ENCODE measurements at regions not wholly inside any gene's neighbourhood (a gene's known extent, or its start where the extent isn't known, plus 50 kb on each side); places are given as distances from the start of the nearest gene placed in this dataset.

DNA sequence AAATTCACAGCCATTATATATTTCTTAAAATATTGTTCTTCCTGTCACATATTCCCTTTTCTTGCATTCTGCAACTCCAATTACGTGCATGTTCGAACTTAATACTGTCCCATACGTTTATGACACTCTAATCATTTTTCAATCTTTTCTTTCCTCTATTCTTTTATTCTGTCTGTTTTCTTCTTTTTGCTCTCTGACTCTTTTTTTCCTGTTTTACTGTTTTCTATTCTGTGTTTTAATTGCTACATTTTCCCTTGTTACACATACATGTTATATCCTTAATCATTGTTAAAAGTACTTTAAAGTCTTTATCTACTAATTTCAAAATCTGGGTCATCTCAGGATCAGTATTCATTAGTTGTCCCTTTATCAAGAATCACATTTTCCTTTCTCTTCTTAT lies 1149.1 kb upstream of the PCDH20 start:
- Histone ChIP-seq H3K27ac (ENCODE audit: low read length) (no peak overlapping the region), H3K9me3 (replicated peaks; ENCODE audit: control insufficient read depth, low read depth, low read length) (no peaks in the 10 kb centered on the region), H3K36me3 (ENCODE audit: control insufficient read depth, insufficient read depth, low read length) (no peaks in the 10 kb centered on the region), H3K27me3 (ENCODE audit: control insufficient read depth, insufficient read depth, low read length) (no peaks in the 10 kb centered on the region), H3K4me1 (ENCODE audit: control insufficient read depth, insufficient read depth, low read length) (no peaks in the 10 kb centered on the region), H3K4me3 (ENCODE audit: low read length) (no peak overlapping the region)
- no CpG with 5 or more reads among the region's 3 CpGs for WGBS (ENCODE audit: insufficient coverage)
- DNase-seq = no peak

- H3K27ac ChIP-seq (ENCODE audit: low read length) = no peak overlapping the region
- no peaks in the 10 kb centered on the region for H3K27me3 ChIP-seq (ENCODE audit: control insufficient read depth, insufficient read depth, low read length)
- peak; percentile 11 for DNase-seq
- H3K4me3 ChIP-seq (ENCODE audit: low read length) = no peak overlapping the region
- H3K36me3 ChIP-seq (ENCODE audit: control insufficient read depth, insufficient read depth, low read length) = no peaks in the 10 kb centered on the region
- WGBS (ENCODE audit: insufficient coverage) = no CpG with 5 or more reads among the region's 1 CpG
- no peaks in the 10 kb centered on the region for H3K9me3 ChIP-seq (replicated peaks; ENCODE audit: control insufficient read depth, low read depth, low read length)
- H3K4me1 ChIP-seq (ENCODE audit: control insufficient read depth, insufficient read depth, low read length) = no peaks in the 10 kb centered on the region
These were observed 1147.6 kb upstream of the PCDH20 start for GRCh38 chr13:62563251-62563650.

DNA sequence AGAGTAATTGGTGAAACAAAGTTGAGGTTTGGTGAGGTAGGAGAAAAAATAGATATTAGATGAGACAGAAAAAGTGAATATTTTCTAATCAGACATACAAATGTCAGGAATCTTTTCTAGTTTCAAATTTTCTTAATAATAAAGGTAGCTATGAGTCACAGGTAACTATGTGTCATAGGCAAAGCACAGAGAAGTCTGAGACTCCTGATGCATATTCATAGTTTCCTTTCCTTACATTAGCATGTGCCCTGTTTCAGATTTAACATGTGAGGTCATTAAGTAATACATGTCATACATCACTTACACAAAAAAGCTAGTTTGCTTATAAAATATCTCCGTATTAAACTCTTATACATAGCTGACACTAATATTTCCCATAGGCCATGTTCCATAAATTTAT lies 1141.3 kb upstream of the PCDH20 start:
- WGBS (ENCODE audit: insufficient coverage) = no CpG with 5 or more reads among the region's 1 CpG
- Histone ChIP-seq H3K36me3 (ENCODE audit: control insufficient read depth, insufficient read depth, low read length) (no peaks in the 10 kb centered on the region), H3K27me3 (ENCODE audit: control insufficient read depth, insufficient read depth, low read length) (no peaks in the 10 kb centered on the region), H3K4me1 (ENCODE audit: control insufficient read depth, insufficient read depth, low read length) (no peaks in the 10 kb centered on the region), H3K4me3 (ENCODE audit: low read length) (no peak overlapping the region), H3K9me3 (replicated peaks; ENCODE audit: control insufficient read depth, low read depth, low read length) (no peaks in the 10 kb centered on the region), H3K27ac (ENCODE audit: low read length) (no peak overlapping the region)
- DNase-seq = no peak

GRCh38 chr13:62551588-62551987 lies 1135.9 kb upstream of the PCDH20 start:
- no CpG with 5 or more reads among the region's 5 CpGs for WGBS (ENCODE audit: insufficient coverage)

GRCh38 chr13:62544928-62545327 lies 1129.3 kb upstream of the PCDH20 start:
- Histone ChIP-seq H3K9me3 (replicated peaks; ENCODE audit: control insufficient read depth, low read depth, low read length) (no peaks in the 10 kb centered on the region), H3K36me3 (ENCODE audit: control insufficient read depth, insufficient read depth, low read length) (no peaks in the 10 kb centered on the region), H3K4me1 (ENCODE audit: control insufficient read depth, insufficient read depth, low read length) (no peaks in the 10 kb centered on the region), H3K4me3 (ENCODE audit: low read length) (no peak overlapping the region), H3K27ac (ENCODE audit: low read length) (no peak overlapping the region), H3K27me3 (ENCODE audit: control insufficient read depth, insufficient read depth, low read length) (no peaks in the 10 kb centered on the region)
- WGBS (ENCODE audit: insufficient coverage) = no CpG with 5 or more reads among the region's 4 CpGs
- no peak for DNase-seq

More at GRCh38 chr13:62551588-62551987, 1135.9 kb upstream of the PCDH20 start:
- no peaks in the 10 kb centered on the region for H3K36me3 ChIP-seq (ENCODE audit: control insufficient read depth, insufficient read depth, low read length)
- H3K27me3 ChIP-seq (ENCODE audit: control insufficient read depth, insufficient read depth, low read length) = no peaks in the 10 kb centered on the region
- DNase-seq = no peak
- H3K4me1 ChIP-seq (ENCODE audit: control insufficient read depth, insufficient read depth, low read length) = no peaks in the 10 kb centered on the region
- H3K4me3 ChIP-seq (ENCODE audit: low read length) = no peak overlapping the region
- no peak overlapping the region for H3K27ac ChIP-seq (ENCODE audit: low read length)
- H3K9me3 ChIP-seq (replicated peaks; ENCODE audit: control insufficient read depth, low read depth, low read length) = no peaks in the 10 kb centered on the region

GRCh38 chr13:62537593-62537992 lies 1121.9 kb upstream of the PCDH20 start:
- WGBS (ENCODE audit: insufficient coverage) = no CpG with 5 or more reads among the region's 1 CpG
- DNase-seq = no peak
- Histone ChIP-seq H3K27ac (ENCODE audit: low read length) (no peak overlapping the region), H3K4me3 (ENCODE audit: low read length) (no peak overlapping the region), H3K9me3 (replicated peaks; ENCODE audit: control insufficient read depth, low read depth, low read length) (no peaks in the 10 kb centered on the region), H3K36me3 (ENCODE audit: control insufficient read depth, insufficient read depth, low read length) (no peaks in the 10 kb centered on the region), H3K27me3 (ENCODE audit: control insufficient read depth, insufficient read depth, low read length) (no peaks in the 10 kb centered on the region), H3K4me1 (ENCODE audit: control insufficient read depth, insufficient read depth, low read length) (no peaks in the 10 kb centered on the region)

DNA sequence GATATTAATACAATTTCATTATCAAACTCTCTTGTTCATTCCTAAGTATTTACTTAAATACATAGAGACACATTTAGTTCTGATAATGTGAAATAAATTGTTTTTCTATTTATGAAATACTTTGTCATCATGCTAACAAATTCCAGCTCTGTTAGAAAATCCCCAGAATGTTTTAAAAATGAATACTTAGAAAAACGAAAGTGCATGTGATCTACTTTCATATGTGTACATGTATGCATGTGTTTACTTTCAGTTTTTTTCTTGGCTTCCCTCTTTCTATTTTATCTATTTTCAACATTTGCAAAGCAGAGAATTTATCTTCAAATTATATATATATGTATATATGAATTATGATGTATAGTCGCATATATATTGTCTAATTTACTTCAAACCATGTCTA lies 1110.0 kb upstream of the PCDH20 start:
- Histone ChIP-seq H3K4me1 (ENCODE audit: control insufficient read depth, insufficient read depth, low read length) (no peaks in the 10 kb centered on the region), H3K27ac (ENCODE audit: low read length) (no peak overlapping the region), H3K27me3 (ENCODE audit: control insufficient read depth, insufficient read depth, low read length) (no peaks in the 10 kb centered on the region), H3K9me3 (replicated peaks; ENCODE audit: control insufficient read depth, low read depth, low read length) (no peaks in the 10 kb centered on the region), H3K4me3 (ENCODE audit: low read length) (no peak overlapping the region), H3K36me3 (ENCODE audit: control insufficient read depth, insufficient read depth, low read length) (no peaks in the 10 kb centered on the region)
- no peak for DNase-seq
- no CpG with 5 or more reads among the region's 2 CpGs for WGBS (ENCODE audit: insufficient coverage)

DNA sequence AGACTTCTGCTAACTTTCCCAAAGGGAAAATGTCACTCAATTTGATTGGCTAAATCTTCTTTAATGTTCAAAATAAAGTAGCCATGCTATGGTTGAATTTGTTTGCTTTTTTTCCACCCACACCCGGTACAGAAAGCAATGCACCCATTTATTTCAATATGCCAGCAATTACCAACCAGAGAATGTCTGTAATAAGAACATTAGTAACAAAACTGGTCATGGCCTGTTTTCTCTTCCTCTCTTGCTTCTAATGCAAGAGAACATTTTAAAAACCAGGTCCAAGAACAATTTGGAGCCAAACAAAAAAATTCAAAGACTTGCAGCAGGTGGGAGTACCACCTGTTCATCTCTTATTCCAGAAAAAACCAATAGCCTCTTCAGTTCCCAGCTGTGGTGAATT lies 1108.8 kb upstream of the PCDH20 start:
- no peak overlapping the region for H3K27ac ChIP-seq (ENCODE audit: low read length)
- no peaks in the 10 kb centered on the region for H3K27me3 ChIP-seq (ENCODE audit: control insufficient read depth, insufficient read depth, low read length)
- H3K4me3 ChIP-seq (ENCODE audit: low read length) = no peak overlapping the region
- H3K36me3 ChIP-seq (ENCODE audit: control insufficient read depth, insufficient read depth, low read length) = no peaks in the 10 kb centered on the region
- no peak for DNase-seq
- H3K9me3 ChIP-seq (replicated peaks; ENCODE audit: control insufficient read depth, low read depth, low read length) = no peaks in the 10 kb centered on the region
- WGBS (ENCODE audit: insufficient coverage) = no CpG with 5 or more reads among the region's 1 CpG
- no peaks in the 10 kb centered on the region for H3K4me1 ChIP-seq (ENCODE audit: control insufficient read depth, insufficient read depth, low read length)

- Histone ChIP-seq H3K27me3 (ENCODE audit: control insufficient read depth, insufficient read depth, low read length) (no peaks in the 10 kb centered on the region), H3K4me3 (ENCODE audit: low read length) (no peak overlapping the region), H3K36me3 (ENCODE audit: control insufficient read depth, insufficient read depth, low read length) (no peaks in the 10 kb centered on the region), H3K27ac (ENCODE audit: low read length) (no peak overlapping the region), H3K9me3 (replicated peaks; ENCODE audit: control insufficient read depth, low read depth, low read length) (no peaks in the 10 kb centered on the region), H3K4me1 (ENCODE audit: control insufficient read depth, insufficient read depth, low read length) (no peaks in the 10 kb centered on the region)
- DNase-seq = no peak
- WGBS (ENCODE audit: insufficient coverage) = no CpG with 5 or more reads among the region's 2 CpGs
These were observed 1108.4 kb upstream of the PCDH20 start for GRCh38 chr13:62524061-62524460.

GRCh38 chr13:62512194-62513141 lies 1096.8 kb upstream of the PCDH20 start:
- no peaks in the 10 kb centered on the region for H3K4me1 ChIP-seq (ENCODE audit: control insufficient read depth, insufficient read depth, low read length)
- no peaks in the 10 kb centered on the region for H3K9me3 ChIP-seq (replicated peaks; ENCODE audit: control insufficient read depth, low read depth, low read length)
- DNase-seq = peak; percentile 25
- H3K27ac ChIP-seq (ENCODE audit: low read length) = no peak overlapping the region
- H3K36me3 ChIP-seq (ENCODE audit: control insufficient read depth, insufficient read depth, low read length) = no peaks in the 10 kb centered on the region
- no peak overlapping the region for H3K4me3 ChIP-seq (ENCODE audit: low read length)
- no peaks in the 10 kb centered on the region for H3K27me3 ChIP-seq (ENCODE audit: control insufficient read depth, insufficient read depth, low read length)
- 93% methylated on average over 2 of the region's 7 CpGs for WGBS (ENCODE audit: insufficient coverage)
